Stomach (tissue), 8 donors: ENCODE measurements at regions not wholly inside any gene's neighbourhood (a gene's known extent, or its start where the extent isn't known, plus 50 kb on each side); places are given as distances from the start of the nearest gene placed in this dataset.

Source experiments
- DNase-seq, 2 donors: peaks; one replicate each; pipeline versions ENCODE4 v3.0.0 to v3.0.0-alpha.2; 2013 to 2019
- H3K27ac ChIP-seq, 5 donors: fragments of 200-600 bp in 4 of 5; sonication (generic) in 4 of 5; one replicate each; pipeline ENCODE4 v1.5.1; 2013 to 2019; ENCODE audit warnings: mild to moderate bottlenecking in 1 of 5, moderate library complexity in 1 of 5
- H3K27me3 ChIP-seq, 3 donors: fragments of 200-600 bp; sonication (generic); one replicate each; pipeline ENCODE4 v1.5.1; 2017 to 2019; ENCODE audit warnings: mixed run types in 1 of 3
- H3K36me3 ChIP-seq, 4 donors: fragments of 200-600 bp; sonication (generic); 1 replicate in 3 of 4; 2 replicates in 1 of 4; pipeline ENCODE4 v1.5.1; 2016 to 2019
- H3K4me1 ChIP-seq, 4 donors: fragments of 200-600 bp; sonication (generic); one replicate each; pipeline ENCODE4 v1.5.1; 2016 to 2019
- H3K4me3 ChIP-seq, 4 donors: fragments of 200-600 bp; sonication (generic) in 3 of 4; one replicate each; pipeline ENCODE4 v1.5.1; 2016 to 2019; ENCODE audit warnings: mild to moderate bottlenecking in 1 of 4
- H3K9me3 ChIP-seq, 4 donors: fragments of 200-600 bp; sonication (generic); one replicate each; pipeline ENCODE4 v1.5.1; 2016 to 2019
- CTCF ChIP-seq, 7 experiments: fragments of 450-650 bp in 4 of 7; fragments of 200-600 bp in 3 of 7; sonication (generic) in 3 of 7; IDR thresholded peaks; one replicate each; pipeline ENCODE4 v1.5.1; 2016 to 2019; ENCODE audit warnings: antibody characterized with exemption in 7 of 7, control low read depth in 2 of 7, mild to moderate bottlenecking in 1 of 7
- EP300 ChIP-seq: sonication (generic); formaldehyde crosslinking; IDR thresholded peaks from one replicate; pipeline ENCODE4 v1.6.1; 2017; ENCODE audit warnings: antibody characterized with exemption
- POLR2A ChIP-seq, 4 donors: fragments of 450-650 bp; IDR thresholded peaks; one replicate each; pipeline ENCODE4 v1.6.1; 2016; ENCODE audit warnings: antibody characterized with exemption in 4 of 4, control low read depth in 2 of 4, mild to moderate bottlenecking in 1 of 4, moderate library complexity in 1 of 4
- POLR2AphosphoS5 ChIP-seq, 3 donors: sonication (generic); formaldehyde crosslinking; IDR thresholded peaks; one replicate each; pipeline ENCODE4 v1.6.1; 2016; ENCODE audit warnings: antibody characterized with exemption in 3 of 3
- WGBS, 5 donors: extraction: QIAGEN DNeasy Blood & Tissue Kit in 3 of 5; methylation state at CpG; one replicate each; pipeline versions ENCODE4 v1.1.5 to v1.1.7; 2013 to 2018; 5-methylcytosine and 5-hydroxymethylcytosine counted together
- intact Hi-C: fragments of 100-400 bp; cut with DNase I; formaldehyde crosslinking; loops from one replicate; pipeline ENCODE4 v1.15.1; 2023; ENCODE audit warnings: low total_unique reads
- donor health status: healthy with polysubstance abuse.
- donor health status: Bipolar disorder and iron deficiency.
- donor health status: healthy.

- TF ChIP-seq POLR2A (IDR thresholded peaks at IDR 0.05) (no peak), POLR2AphosphoS5 (IDR thresholded peaks at IDR 0.05) (peak in 1 of 3 donors; percentile 15), EP300 (no peak), CTCF (IDR thresholded peaks at IDR 0.05) (no peak)
- Histone ChIP-seq H3K36me3 (no peaks in the 10 kb centered on the region), H3K4me3 (no peak overlapping the region), H3K4me1 (no peaks in the 10 kb centered on the region), H3K9me3 (peaks cover 0 to 5% (median 0%) of the 10 kb centered on the region in 4 donors), H3K27me3 (peaks cover 0 to 5% (median 0%) of the 10 kb centered on the region in 3 donors), H3K27ac (no peak overlapping the region)
- 19 to 54% (median 33%) methylated on average over 1 to 3 of the region's 3 CpGs for WGBS, 5 donors
- DNase-seq, result peak; percentile 13 to 40
- intact Hi-C loops, result no loop called here
Observed at GRCh38 chrX:63934791-63935190, 149.8 kb upstream of the ARHGEF9 start.

GRCh38 chrX:63934160-63934559, 149.1 kb upstream of the ARHGEF9 start:
- no peak overlapping the region for H3K4me3 ChIP-seq
- H3K36me3 ChIP-seq, result no peaks in the 10 kb centered on the region
- DNase-seq, result no peak
- no peak overlapping the region for H3K27ac ChIP-seq
- intact Hi-C loops, result no loop called here
- no peaks in the 10 kb centered on the region for H3K9me3 ChIP-seq
- peaks cover 0 to 5% (median 0%) of the 10 kb centered on the region in 3 donors for H3K27me3 ChIP-seq
- no peak for TF ChIP-seq CTCF (IDR thresholded peaks at IDR 0.05)
- TF ChIP-seq POLR2A (IDR thresholded peaks at IDR 0.05), result no peak
- no peak for TF ChIP-seq EP300
- no peak for TF ChIP-seq POLR2AphosphoS5 (IDR thresholded peaks at IDR 0.05)
- H3K4me1 ChIP-seq, result no peaks in the 10 kb centered on the region
- WGBS, 5 donors, result 31 to 79% (median 59%) methylated on average over 1 of the region's 1 CpG

GRCh38 chrX:63932907-63933306, 147.9 kb upstream of the ARHGEF9 start:
- H3K36me3 ChIP-seq, result no peaks in the 10 kb centered on the region
- H3K27ac ChIP-seq, result no peak overlapping the region
- 85 to 100% (median 95%) methylated on average over 6 to 10 of the region's 10 CpGs for WGBS, 5 donors
- peaks cover 0 to 5% (median 0%) of the 10 kb centered on the region in 3 donors for H3K27me3 ChIP-seq
- TF ChIP-seq EP300 (no peak), POLR2A (IDR thresholded peaks at IDR 0.05) (no peak), POLR2AphosphoS5 (IDR thresholded peaks at IDR 0.05) (no peak), CTCF (IDR thresholded peaks at IDR 0.05) (no peak)
- no peak overlapping the region for H3K4me3 ChIP-seq
- intact Hi-C loops, result no loop called here
- DNase-seq, result no peak
- peaks cover 0 to 2% (median under 1%) of the 10 kb centered on the region in 4 donors for H3K9me3 ChIP-seq
- no peaks in the 10 kb centered on the region for H3K4me1 ChIP-seq

- no peaks in the 10 kb centered on the region for H3K4me1 ChIP-seq
- no peak overlapping the region for H3K4me3 ChIP-seq
- H3K9me3 ChIP-seq, result peaks cover 0 to 11% (median 4%) of the 10 kb centered on the region in 4 donors
- WGBS, 5 donors, result 58 to 90% (median 71%) methylated on average over 3 of the region's 3 CpGs
- no peak overlapping the region for H3K27ac ChIP-seq
- TF ChIP-seq EP300, result no peak
- no peak for TF ChIP-seq CTCF (IDR thresholded peaks at IDR 0.05)
- TF ChIP-seq POLR2AphosphoS5 (IDR thresholded peaks at IDR 0.05), result no peak
- H3K36me3 ChIP-seq, result no peaks in the 10 kb centered on the region
- intact Hi-C loops, result no loop called here
- H3K27me3 ChIP-seq, result peaks cover 0 to 5% (median 0%) of the 10 kb centered on the region in 3 donors
- DNase-seq, result no peak
Observed at GRCh38 chrX:63932006-63932405, 147.0 kb upstream of the ARHGEF9 start.
